Memory B cell (primary cell): ENCODE measurements at regions not wholly inside any gene's neighbourhood (a gene's known extent, or its start where the extent isn't known, plus 50 kb on each side); places are given as distances from the start of the nearest gene placed in this dataset.

Source experiments
- ATAC-seq: fragments of 150-1000 bp; cut with Tn5 transposase; 2 replicates; pipeline ENCODE4 v1.10.0; 2021; ENCODE audit warnings: low read depth, mild to moderate bottlenecking, moderate library complexity
- DNase-seq, 2 donors: peaks; one replicate each; pipeline ENCODE4 v3.0.0; 2022; ENCODE audit warnings: low spot score in 2 of 2
- H3K27ac Mint-ChIP-seq: one replicate; pipeline ENCODE4 v1.8.0; 2022; ENCODE audit warnings: mild to moderate bottlenecking, moderate library complexity, mixed read lengths
- H3K27me3 Mint-ChIP-seq: one replicate; pipeline ENCODE4 v1.8.0; 2022; ENCODE audit warnings: mixed read lengths
- H3K36me3 Mint-ChIP-seq: one replicate; pipeline ENCODE4 v1.8.0; 2022; ENCODE audit warnings: mild to moderate bottlenecking, mixed read lengths
- H3K4me1 Mint-ChIP-seq: one replicate; pipeline ENCODE4 v1.8.0; 2022; ENCODE audit warnings: mixed read lengths
- H3K4me3 Mint-ChIP-seq: one replicate; pipeline ENCODE4 v1.8.0; 2022; ENCODE audit warnings: mild to moderate bottlenecking, moderate library complexity, mixed read lengths
- H3K9me3 Mint-ChIP-seq: one replicate; pipeline ENCODE4 v1.8.0; 2022; ENCODE audit warnings: mixed read lengths

DNA sequence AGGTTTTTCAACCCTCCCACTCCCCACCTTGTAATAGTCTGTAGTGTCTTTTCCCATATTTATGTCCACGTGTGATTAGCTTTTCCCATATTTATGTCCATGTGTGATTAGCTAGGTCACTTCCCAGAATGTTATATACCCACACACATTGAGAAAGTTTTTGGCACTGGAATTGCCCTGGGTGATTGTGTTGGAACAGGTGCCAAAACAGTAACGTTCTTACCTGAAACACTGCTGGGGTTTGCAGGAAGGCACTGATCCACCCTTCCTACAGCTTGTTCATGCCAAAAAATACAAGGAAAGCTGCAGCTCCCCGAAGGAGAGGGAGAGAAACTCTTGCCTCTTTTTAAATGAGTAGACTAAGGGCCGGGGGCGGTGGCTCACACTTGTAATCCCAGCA lies 68.0 kb upstream of the CXADR start:
- Mint-ChIP-seq H3K9me3 (no peaks in the 10 kb centered on the region), H3K27ac (no peak overlapping the region), H3K36me3 (no peaks in the 10 kb centered on the region), H3K4me3 (no peak overlapping the region), H3K4me1 (no peaks in the 10 kb centered on the region), H3K27me3 (peaks cover 1% of the 10 kb centered on the region)
- ATAC-seq (no peak), DNase-seq (no peak)

DNA sequence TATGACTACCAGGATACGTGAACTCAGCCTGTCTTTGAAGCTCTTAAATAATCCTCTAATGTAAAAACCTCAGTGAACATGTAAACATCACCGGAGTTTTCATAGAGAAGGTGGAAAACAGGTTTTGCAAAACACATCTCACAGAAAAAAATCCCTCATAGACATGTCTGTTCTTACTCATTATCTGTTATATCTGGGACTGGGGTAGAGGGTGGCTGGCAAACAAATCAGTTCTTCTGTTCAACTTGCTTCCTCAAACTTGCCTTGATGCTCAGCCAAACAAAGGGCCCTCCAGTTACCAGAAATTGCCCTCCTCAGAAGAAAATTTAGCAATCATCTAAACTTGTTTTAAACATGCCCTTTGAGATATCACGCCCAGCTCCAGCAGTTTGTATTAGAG lies 66.1 kb upstream of the CXADR start:
- no peaks in the 10 kb centered on the region for H3K4me1 Mint-ChIP-seq
- no peak overlapping the region for H3K27ac Mint-ChIP-seq
- ATAC-seq (no peak), DNase-seq (no peak)
- no peak overlapping the region for H3K4me3 Mint-ChIP-seq
- no peaks in the 10 kb centered on the region for H3K9me3 Mint-ChIP-seq
- H3K27me3 Mint-ChIP-seq = peaks cover 1% of the 10 kb centered on the region
- no peaks in the 10 kb centered on the region for H3K36me3 Mint-ChIP-seq

DNA sequence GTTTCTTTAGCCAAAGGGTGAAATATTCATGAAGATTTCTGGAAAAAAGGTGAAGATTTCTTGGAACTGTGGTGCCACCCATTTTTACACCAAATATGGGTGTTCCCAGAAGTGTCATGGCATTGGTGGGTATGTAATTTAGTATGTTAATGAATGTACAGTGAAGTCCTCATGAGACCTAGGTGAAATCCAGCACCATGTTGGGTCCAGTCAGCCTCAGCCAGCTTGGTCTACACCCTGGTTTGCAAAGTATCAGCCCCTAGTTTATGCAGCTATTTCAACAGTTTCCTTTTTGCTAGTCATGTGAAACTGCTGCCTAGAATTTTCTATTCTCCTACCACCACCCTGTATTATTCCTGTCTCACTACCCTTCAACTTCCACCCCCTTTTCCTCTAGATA lies 63.1 kb upstream of the CXADR start:
- DNase-seq (no peak), ATAC-seq (no peak)
- no peaks in the 10 kb centered on the region for H3K4me1 Mint-ChIP-seq
- no peak overlapping the region for H3K4me3 Mint-ChIP-seq
- no peaks in the 10 kb centered on the region for H3K36me3 Mint-ChIP-seq
- no peak overlapping the region for H3K27ac Mint-ChIP-seq
- H3K9me3 Mint-ChIP-seq = no peaks in the 10 kb centered on the region
- H3K27me3 Mint-ChIP-seq = no peaks in the 10 kb centered on the region

DNA sequence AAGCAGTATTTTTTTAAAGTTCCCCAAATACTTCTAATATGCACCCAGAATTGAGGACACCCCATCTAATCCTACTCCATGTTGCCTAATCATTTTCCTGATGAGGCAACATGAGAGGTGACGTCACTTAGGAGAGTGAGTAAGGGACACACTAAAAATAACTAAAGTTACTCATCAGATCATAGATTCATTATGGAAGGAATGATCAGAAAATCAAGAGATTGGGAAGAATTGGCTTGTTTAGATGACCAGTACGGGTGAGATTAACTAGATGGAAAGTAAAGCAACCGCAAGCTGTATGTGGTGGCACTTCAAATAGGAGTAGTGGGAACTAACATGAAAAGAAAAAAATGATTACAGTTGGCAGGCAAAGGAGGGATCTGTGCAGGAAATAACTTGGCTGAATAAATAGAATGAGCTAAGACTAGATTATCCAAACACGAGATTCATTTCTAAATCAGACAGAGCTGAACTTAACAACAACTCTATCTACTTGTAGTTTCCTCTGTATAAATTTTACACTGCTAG lies 61.4 kb upstream of the CXADR start:
- DNase-seq (no peak), ATAC-seq (no peak)
- Mint-ChIP-seq H3K36me3 (no peaks in the 10 kb centered on the region), H3K9me3 (no peaks in the 10 kb centered on the region), H3K27ac (no peak overlapping the region), H3K27me3 (peaks cover under 1% of the 10 kb centered on the region), H3K4me3 (no peak overlapping the region), H3K4me1 (no peaks in the 10 kb centered on the region)

DNA sequence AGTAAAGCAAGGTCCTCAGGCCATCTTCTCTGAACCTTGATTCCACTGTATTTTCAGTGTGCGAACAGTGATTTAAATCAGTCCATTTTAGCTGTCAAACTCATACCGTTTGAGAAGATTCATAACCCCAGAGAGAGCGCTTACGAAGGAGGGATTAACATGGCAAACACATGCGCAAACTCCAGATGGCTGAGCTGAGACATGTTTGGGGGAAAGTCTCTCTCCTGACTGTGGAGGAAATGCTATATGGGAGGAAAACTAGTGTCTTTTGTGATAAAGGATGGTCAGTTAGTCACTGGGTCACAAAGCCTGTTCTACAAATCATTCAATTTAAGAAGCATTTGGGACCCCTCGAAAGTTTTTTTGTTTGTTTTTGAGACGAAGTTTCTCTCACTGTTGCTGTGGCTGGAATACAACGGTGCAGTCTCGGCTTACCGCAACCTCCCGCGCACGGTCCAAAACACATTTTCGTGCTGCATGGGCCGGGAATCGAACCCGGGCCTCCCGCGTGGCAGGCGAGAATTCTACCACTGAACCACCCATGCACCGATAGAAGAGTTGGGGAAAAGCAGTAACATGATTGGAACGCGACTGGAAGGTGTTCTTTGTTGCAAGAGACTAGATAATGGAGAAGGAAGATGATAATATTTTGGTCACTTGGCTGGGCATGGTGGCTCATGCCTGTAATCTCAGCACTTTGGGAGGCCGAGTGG lies 58.4 kb upstream of the CXADR start:
- no peaks in the 10 kb centered on the region for H3K36me3 Mint-ChIP-seq
- ATAC-seq (no peak), DNase-seq (no peak)
- no peak overlapping the region for H3K4me3 Mint-ChIP-seq
- H3K4me1 Mint-ChIP-seq = no peaks in the 10 kb centered on the region
- H3K9me3 Mint-ChIP-seq = no peaks in the 10 kb centered on the region
- no peak overlapping the region for H3K27ac Mint-ChIP-seq
- H3K27me3 Mint-ChIP-seq = peaks cover 1% of the 10 kb centered on the region

DNA sequence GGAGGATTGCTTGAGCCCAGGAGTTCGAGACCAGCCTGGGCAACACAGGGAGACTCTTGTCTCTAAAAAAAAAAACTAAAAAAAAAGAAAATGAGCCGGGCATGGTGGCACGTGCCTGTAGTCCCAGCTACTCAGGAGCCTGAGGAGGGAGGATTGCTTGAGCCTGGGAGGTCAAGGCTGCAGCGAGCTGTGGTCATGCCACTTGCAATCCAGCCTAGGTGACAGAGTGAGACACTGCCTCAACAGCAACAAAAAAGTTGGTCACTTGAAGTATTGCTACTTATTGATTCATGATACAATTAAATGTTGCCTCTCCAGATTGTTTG lies 57.9 kb upstream of the CXADR start:
- Mint-ChIP-seq H3K27me3 (peaks cover 1% of the 10 kb centered on the region), H3K27ac (no peak overlapping the region), H3K36me3 (no peaks in the 10 kb centered on the region), H3K4me3 (no peak overlapping the region), H3K9me3 (no peaks in the 10 kb centered on the region), H3K4me1 (no peaks in the 10 kb centered on the region)
- no peak for DNase-seq
- no peak for ATAC-seq

DNA sequence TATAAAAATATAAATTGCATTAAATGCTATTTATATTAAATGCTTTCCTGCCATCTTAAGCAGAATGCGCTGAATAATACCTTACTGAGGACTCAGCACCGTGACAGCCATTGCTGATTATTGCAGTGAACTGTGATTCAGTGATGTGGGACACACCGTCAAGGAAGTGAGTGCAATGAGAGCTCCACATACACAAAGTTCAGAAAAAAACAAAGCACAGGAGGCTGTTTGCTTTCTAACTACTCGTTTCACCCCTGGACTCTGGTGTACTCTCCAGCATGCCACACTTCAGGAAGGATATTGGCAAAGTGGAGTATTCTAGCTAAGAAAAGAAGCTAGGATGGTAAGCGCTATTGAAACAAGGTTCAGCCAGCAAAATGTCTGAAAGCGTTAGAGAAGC lies 57.4 kb upstream of the CXADR start:
- H3K27ac Mint-ChIP-seq = no peak overlapping the region
- no peak overlapping the region for H3K4me3 Mint-ChIP-seq
- no peaks in the 10 kb centered on the region for H3K9me3 Mint-ChIP-seq
- peaks cover 1% of the 10 kb centered on the region for H3K27me3 Mint-ChIP-seq
- no peaks in the 10 kb centered on the region for H3K4me1 Mint-ChIP-seq
- DNase-seq (no peak), ATAC-seq (no peak)
- no peaks in the 10 kb centered on the region for H3K36me3 Mint-ChIP-seq

DNA sequence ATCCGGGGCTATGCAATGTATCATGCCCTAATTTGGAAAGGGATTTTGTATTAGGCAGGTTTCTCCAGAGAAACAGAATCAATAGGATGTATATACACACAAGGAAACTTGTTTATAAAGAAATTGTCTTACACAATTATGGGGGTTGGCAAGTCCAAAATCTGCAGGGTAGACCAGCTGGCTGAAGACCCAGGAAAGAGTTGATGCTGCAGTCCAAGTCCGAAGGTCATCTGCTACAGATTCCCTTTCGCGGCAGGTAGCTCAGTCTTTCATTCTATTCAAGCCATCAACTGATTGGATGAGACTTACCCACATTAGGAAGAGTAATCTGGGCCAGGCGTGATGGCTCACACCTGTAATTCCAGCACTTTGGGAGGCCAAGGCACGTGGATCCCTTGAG lies 54.6 kb upstream of the CXADR start:
- Mint-ChIP-seq H3K9me3 (no peaks in the 10 kb centered on the region), H3K27me3 (peaks cover 1% of the 10 kb centered on the region), H3K4me1 (no peaks in the 10 kb centered on the region), H3K4me3 (no peak overlapping the region), H3K27ac (no peak overlapping the region), H3K36me3 (no peaks in the 10 kb centered on the region)
- DNase-seq (no peak), ATAC-seq (no peak)

DNA sequence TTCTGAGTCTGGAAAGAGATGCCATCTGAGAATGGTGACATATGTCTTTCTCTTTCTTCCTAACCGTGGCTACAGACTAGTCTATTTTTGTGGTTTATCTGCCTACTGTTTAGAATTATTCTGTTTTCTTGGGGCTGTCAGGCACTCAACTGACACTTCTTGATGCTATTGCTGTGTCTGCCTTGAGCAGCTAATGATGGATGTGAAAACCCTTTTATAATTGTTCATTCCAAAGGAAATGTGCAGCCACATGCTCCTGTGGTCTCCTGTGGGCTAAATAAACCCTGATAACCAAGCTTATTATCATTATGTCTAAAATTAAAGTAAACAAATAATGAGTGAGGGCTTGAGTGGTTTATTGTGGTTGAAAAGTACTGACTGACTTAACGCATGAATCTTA lies 52.7 kb upstream of the CXADR start:
- Mint-ChIP-seq H3K27ac (no peak overlapping the region), H3K36me3 (no peaks in the 10 kb centered on the region), H3K9me3 (no peaks in the 10 kb centered on the region), H3K27me3 (peaks cover 1% of the 10 kb centered on the region), H3K4me1 (no peaks in the 10 kb centered on the region), H3K4me3 (no peak overlapping the region)
- DNase-seq (no peak), ATAC-seq (no peak)

DNA sequence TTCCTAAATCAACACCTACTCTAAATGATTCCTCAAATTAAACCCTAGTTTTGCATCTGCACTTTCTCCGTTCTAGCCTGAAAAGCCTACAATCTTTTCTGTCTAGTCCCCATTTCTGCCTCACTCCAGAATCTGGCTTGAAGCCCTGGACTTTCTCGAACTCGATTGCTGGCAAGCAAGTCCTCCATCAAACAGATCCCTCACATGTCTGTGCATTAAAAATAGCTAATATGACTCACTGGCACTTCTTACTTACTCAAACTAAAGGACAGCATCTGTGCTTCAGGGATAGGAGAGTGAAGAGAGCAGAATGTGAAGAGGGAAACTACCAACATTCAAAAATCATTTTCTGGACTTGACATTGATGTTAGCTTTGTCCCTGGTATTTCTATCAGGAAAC lies 51.8 kb upstream of the CXADR start:
- no peak for DNase-seq
- Mint-ChIP-seq H3K4me3 (no peak overlapping the region), H3K4me1 (no peaks in the 10 kb centered on the region), H3K27ac (no peak overlapping the region), H3K27me3 (peaks cover 1% of the 10 kb centered on the region), H3K36me3 (no peaks in the 10 kb centered on the region), H3K9me3 (no peaks in the 10 kb centered on the region)
- ATAC-seq = no peak

DNA sequence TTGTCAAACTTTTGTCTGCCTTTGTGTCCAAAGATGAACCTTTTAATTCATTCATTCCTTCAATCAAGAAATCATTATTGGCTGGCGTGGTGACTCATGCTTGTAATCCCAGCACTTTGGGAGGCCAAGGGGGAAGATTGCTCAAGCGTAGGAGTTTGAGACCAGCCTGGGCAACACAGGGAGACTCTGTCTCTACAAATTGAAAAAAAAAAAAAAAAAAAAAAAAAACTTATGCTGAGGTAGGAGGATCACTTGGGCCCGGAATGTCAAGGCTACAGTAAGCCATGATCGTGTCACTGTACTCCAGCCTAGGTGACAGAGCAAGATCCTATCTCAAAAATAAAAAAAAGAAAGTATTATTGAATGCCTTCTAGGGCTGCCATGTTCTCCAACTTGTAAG lies 51.3 kb upstream of the CXADR start:
- Mint-ChIP-seq H3K4me3 (no peak overlapping the region), H3K9me3 (no peaks in the 10 kb centered on the region), H3K36me3 (no peaks in the 10 kb centered on the region), H3K27me3 (no peaks in the 10 kb centered on the region), H3K27ac (no peak overlapping the region), H3K4me1 (no peaks in the 10 kb centered on the region)
- ATAC-seq = no peak
- no peak for DNase-seq

DNA sequence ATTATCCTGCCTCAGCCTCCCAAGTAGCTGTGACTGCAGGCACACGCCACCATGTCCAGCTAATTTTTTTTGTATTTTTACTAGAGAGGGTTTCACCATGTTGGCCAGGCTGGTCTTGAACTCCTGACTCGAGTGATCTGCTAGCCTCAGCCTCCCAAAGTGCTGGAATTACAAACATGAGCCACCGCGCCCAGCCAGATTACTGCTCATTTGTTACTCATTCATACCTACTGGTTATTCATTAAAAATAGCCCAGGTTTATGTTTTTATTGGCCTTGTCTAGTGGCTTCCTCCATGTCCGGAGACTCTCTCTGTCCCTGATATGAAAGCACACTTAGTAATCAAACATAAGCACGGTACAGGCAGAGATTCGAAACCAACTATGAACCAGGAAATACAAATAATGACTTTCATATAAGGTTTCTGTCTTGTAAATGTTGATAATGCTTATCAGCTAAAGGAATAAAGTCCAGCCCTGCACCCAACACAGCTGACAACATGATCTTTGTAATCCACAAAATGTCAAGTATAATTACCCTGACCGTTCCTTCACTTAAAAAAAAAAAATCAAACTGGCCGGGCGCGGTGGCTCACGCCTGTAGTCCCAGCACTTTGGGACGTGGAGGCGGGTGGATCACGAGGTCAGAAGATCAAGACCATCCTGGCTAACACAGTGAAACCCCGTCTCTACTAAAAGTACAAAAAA lies 50.4 kb upstream of the CXADR start:
- Mint-ChIP-seq H3K4me3 (no peak overlapping the region), H3K36me3 (no peaks in the 10 kb centered on the region), H3K27me3 (no peaks in the 10 kb centered on the region), H3K27ac (no peak overlapping the region), H3K9me3 (no peaks in the 10 kb centered on the region), H3K4me1 (no peaks in the 10 kb centered on the region)
- ATAC-seq (no peak), DNase-seq (no peak)
